Upper lobe of left lung (tissue), 6 donors: ENCODE measurements at regions not wholly inside any gene's neighbourhood (a gene's known extent, or its start where the extent isn't known, plus 50 kb on each side); places are given as distances from the start of the nearest gene placed in this dataset.
A peak's percentile ranks its signal among the peaks of the same experiment; 100 is the strongest.

ENCODE experiments used
- ATAC-seq, 2 donors: fragments of 200-7000 bp; cut with Tn5 transposase; one replicate each; pipeline ENCODE4 v1.9.1; 2022; ENCODE audit warnings: mild to moderate bottlenecking in 2 of 2, moderate library complexity in 2 of 2; ENCODE audit not compliant: low FRiP score in 2 of 2
- DNase-seq, 2 donors: peaks; one replicate each; pipeline ENCODE4 v3.0.0-alpha.2; 2019 to 2020
- H3K27ac ChIP-seq, 4 donors: fragments of 200-600 bp; sonication (generic); one replicate each; pipeline ENCODE4 v1.5.1; 2016 to 2019
- H3K27me3 ChIP-seq, 4 donors: fragments of 200-600 bp; sonication (generic); one replicate each; pipeline ENCODE4 v1.5.1; 2017 to 2019
- H3K36me3 ChIP-seq, 4 donors: fragments of 200-600 bp; sonication (generic); one replicate each; pipeline ENCODE4 v1.5.1; 2016 to 2019
- H3K4me1 ChIP-seq, 4 donors: fragments of 200-600 bp; sonication (generic); one replicate each; pipeline ENCODE4 v1.5.1; 2018 to 2019
- H3K4me3 ChIP-seq, 4 donors: fragments of 200-600 bp; sonication (generic); one replicate each; pipeline ENCODE4 v1.5.1; 2017 to 2019; ENCODE audit warnings: mild to moderate bottlenecking in 2 of 4, moderate library complexity in 1 of 4
- H3K9me3 ChIP-seq, 4 donors: fragments of 200-600 bp; sonication (generic); one replicate each; pipeline ENCODE4 v1.5.1; 2018 to 2019
- EP300 ChIP-seq, 4 donors: sonication (generic); formaldehyde crosslinking; IDR thresholded peaks; one replicate each; pipeline ENCODE4 v1.5.1; 2017; ENCODE audit warnings: antibody characterized with exemption in 4 of 4, control low read depth in 2 of 4
- POLR2A ChIP-seq, 4 donors: fragments of 450-650 bp; IDR thresholded peaks; one replicate each; pipeline ENCODE4 v1.5.1; 2016 to 2017; ENCODE audit warnings: antibody characterized with exemption in 4 of 4, mild to moderate bottlenecking in 2 of 4
- POLR2AphosphoS5 ChIP-seq, 2 donors: sonication (generic); formaldehyde crosslinking; IDR thresholded peaks; one replicate each; pipeline ENCODE4 v1.5.1; 2017; ENCODE audit warnings: antibody characterized with exemption in 2 of 2
- WGBS, 2 donors: methylation state at CpG; one replicate each; pipeline ENCODE4 v1.1.5; 2017 to 2018; 5-methylcytosine and 5-hydroxymethylcytosine counted together
- TF ChIP-seq, protein P1 (sequence below), 6 experiments: fragments of 450-650 bp in 4 of 6; fragments of 200-600 bp in 2 of 6; sonication (generic) in 2 of 6; IDR thresholded peaks; one replicate each; pipeline ENCODE4 v1.5.1; 2016 to 2019; ENCODE audit warnings: antibody characterized with exemption in 6 of 6
- donor health status: DM: no; HTN: no; CAD: no; lungs with moderate emphysema.
- donor health status: DM: no; HTN: yes; CAD: no; lungs with severe emphysema.

- Histone ChIP-seq H3K4me3 (no peak overlapping the region), H3K9me3 (no peaks in the 10 kb centered on the region), H3K27me3 (no peaks in the 10 kb centered on the region), H3K4me1 (no peaks in the 10 kb centered on the region), H3K36me3 (no peaks in the 10 kb centered on the region), H3K27ac (no peak overlapping the region)
- no peak for DNase-seq
- TF ChIP-seq EP300 (IDR thresholded peaks at IDR 0.05) (no peak), POLR2A (IDR thresholded peaks at IDR 0.05) (no peak), POLR2AphosphoS5 (IDR thresholded peaks at IDR 0.05) (no peak)
- TF ChIP-seq, protein P1, sequence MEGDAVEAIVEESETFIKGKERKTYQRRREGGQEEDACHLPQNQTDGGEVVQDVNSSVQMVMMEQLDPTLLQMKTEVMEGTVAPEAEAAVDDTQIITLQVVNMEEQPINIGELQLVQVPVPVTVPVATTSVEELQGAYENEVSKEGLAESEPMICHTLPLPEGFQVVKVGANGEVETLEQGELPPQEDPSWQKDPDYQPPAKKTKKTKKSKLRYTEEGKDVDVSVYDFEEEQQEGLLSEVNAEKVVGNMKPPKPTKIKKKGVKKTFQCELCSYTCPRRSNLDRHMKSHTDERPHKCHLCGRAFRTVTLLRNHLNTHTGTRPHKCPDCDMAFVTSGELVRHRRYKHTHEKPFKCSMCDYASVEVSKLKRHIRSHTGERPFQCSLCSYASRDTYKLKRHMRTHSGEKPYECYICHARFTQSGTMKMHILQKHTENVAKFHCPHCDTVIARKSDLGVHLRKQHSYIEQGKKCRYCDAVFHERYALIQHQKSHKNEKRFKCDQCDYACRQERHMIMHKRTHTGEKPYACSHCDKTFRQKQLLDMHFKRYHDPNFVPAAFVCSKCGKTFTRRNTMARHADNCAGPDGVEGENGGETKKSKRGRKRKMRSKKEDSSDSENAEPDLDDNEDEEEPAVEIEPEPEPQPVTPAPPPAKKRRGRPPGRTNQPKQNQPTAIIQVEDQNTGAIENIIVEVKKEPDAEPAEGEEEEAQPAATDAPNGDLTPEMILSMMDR (IDR thresholded peaks at IDR 0.05), result no peak
- 73 to 74% methylated on average over 5 of the region's 5 CpGs for WGBS, 2 donors
- ATAC-seq, result no peak
Observed at GRCh38 chr4:148822572-148823418, 380.6 kb upstream of the NR3C2 start.

GRCh38 chr4:148814030-148814429, 371.8 kb upstream of the NR3C2 start:
- TF ChIP-seq EP300 (IDR thresholded peaks at IDR 0.05) (peak in 3 of 4 donors; percentile 24 to 88 (median 56)), POLR2AphosphoS5 (IDR thresholded peaks at IDR 0.05) (no peak), POLR2A (IDR thresholded peaks at IDR 0.05) (no peak)
- TF ChIP-seq, protein P1 (IDR thresholded peaks at IDR 0.05), result no peak
- no peak overlapping the region for H3K27ac ChIP-seq
- H3K4me3 ChIP-seq, result no peak overlapping the region
- 54 to 79% methylated on average over 1 of the region's 1 CpG for WGBS, 2 donors
- no peaks in the 10 kb centered on the region for H3K9me3 ChIP-seq
- H3K36me3 ChIP-seq, result no peaks in the 10 kb centered on the region
- DNase-seq (peak in 1 of 2 donors; percentile 62), ATAC-seq (no peak)
- no peaks in the 10 kb centered on the region for H3K27me3 ChIP-seq
- H3K4me1 ChIP-seq, result no peaks in the 10 kb centered on the region

- no peaks in the 10 kb centered on the region for H3K36me3 ChIP-seq
- no peak overlapping the region for H3K4me3 ChIP-seq
- DNase-seq (no peak), ATAC-seq (no peak)
- H3K27ac ChIP-seq, result no peak overlapping the region
- H3K9me3 ChIP-seq, result no peaks in the 10 kb centered on the region
- no peaks in the 10 kb centered on the region for H3K27me3 ChIP-seq
- H3K4me1 ChIP-seq, result no peaks in the 10 kb centered on the region
- TF ChIP-seq POLR2AphosphoS5 (IDR thresholded peaks at IDR 0.05) (no peak), POLR2A (IDR thresholded peaks at IDR 0.05) (no peak), EP300 (IDR thresholded peaks at IDR 0.05) (no peak)
- TF ChIP-seq, protein P1 (IDR thresholded peaks at IDR 0.05), result no peak
Observed at GRCh38 chr4:148813289-148813688, 371.1 kb upstream of the NR3C2 start.

GRCh38 chr4:148812101-148812500, 369.9 kb upstream of the NR3C2 start:
- no peak for ATAC-seq
- no peak for DNase-seq
- Histone ChIP-seq H3K4me1 (no peaks in the 10 kb centered on the region), H3K9me3 (no peaks in the 10 kb centered on the region), H3K27ac (no peak overlapping the region), H3K4me3 (no peak overlapping the region), H3K27me3 (no peaks in the 10 kb centered on the region), H3K36me3 (no peaks in the 10 kb centered on the region)
- WGBS, 2 donors, result 57% methylated on average over 3 of the region's 3 CpGs
- no peak for TF ChIP-seq POLR2AphosphoS5 (IDR thresholded peaks at IDR 0.05)
- TF ChIP-seq, protein P1 (IDR thresholded peaks at IDR 0.05), result no peak
- no peak for TF ChIP-seq EP300 (IDR thresholded peaks at IDR 0.05)
- TF ChIP-seq POLR2A (IDR thresholded peaks at IDR 0.05), result no peak

GRCh38 chr4:148810461-148810860, 368.2 kb upstream of the NR3C2 start:
- TF ChIP-seq POLR2A (IDR thresholded peaks at IDR 0.05) (no peak), POLR2AphosphoS5 (IDR thresholded peaks at IDR 0.05) (no peak), EP300 (IDR thresholded peaks at IDR 0.05) (no peak)
- TF ChIP-seq, protein P1 (IDR thresholded peaks at IDR 0.05), result no peak
- 85 to 88% methylated on average over 2 of the region's 2 CpGs for WGBS, 2 donors

More at GRCh38 chr4:148810461-148810860, 368.2 kb upstream of the NR3C2 start:
- DNase-seq (no peak), ATAC-seq (no peak)
- no peaks in the 10 kb centered on the region for H3K36me3 ChIP-seq
- no peak overlapping the region for H3K27ac ChIP-seq
- no peaks in the 10 kb centered on the region for H3K9me3 ChIP-seq
- H3K4me3 ChIP-seq, result no peak overlapping the region
- no peaks in the 10 kb centered on the region for H3K4me1 ChIP-seq
- H3K27me3 ChIP-seq, result no peaks in the 10 kb centered on the region
